Retinal pigment epithelial cell (primary cell): ENCODE measurements at regions not wholly inside any gene's neighbourhood (a gene's known extent, or its start where the extent isn't known, plus 50 kb on each side); places are given as distances from the start of the nearest gene placed in this dataset.

Experiments used
- DNase-seq: peaks from one replicate; pipeline ENCODE4 v3.0.0-alpha.2; 2010; ENCODE audit warnings: low read depth
- H3K4me3 ChIP-seq: 2 replicates; pipeline ENCODE4 v1.5.1; 2011; ENCODE audit warnings: mild to moderate bottlenecking, low read length, control low read depth, moderate library complexity
- CTCF ChIP-seq: conservative IDR thresholded peaks from 2 replicates; pipeline ENCODE4 v1.5.1; 2011; ENCODE audit warnings: low read depth, low read length, control low read depth, inconsistent platforms

GRCh38 chr4:4680758-4681157 lies 138.9 kb upstream of the STX18 start:
- no peak overlapping the region for H3K4me3 ChIP-seq
- no peak for TF ChIP-seq CTCF
- DNase-seq = no peak

GRCh38 chr4:4680243-4680642 lies 138.4 kb upstream of the STX18 start:
- no peak for DNase-seq
- no peak overlapping the region for H3K4me3 ChIP-seq
- TF ChIP-seq CTCF = no peak

GRCh38 chr4:4677556-4678522 lies 136.0 kb upstream of the STX18 start:
- peak; percentile 57 for TF ChIP-seq CTCF
- no peak overlapping the region for H3K4me3 ChIP-seq
- DNase-seq = no peak

- no peak for DNase-seq
- no peak overlapping the region for H3K4me3 ChIP-seq
- no peak for TF ChIP-seq CTCF
Measured at GRCh38 chr4:4675641-4676040, 133.8 kb upstream of the STX18 start.

- TF ChIP-seq CTCF = no peak
- H3K4me3 ChIP-seq = no peak overlapping the region
- DNase-seq = no peak
Measured at GRCh38 chr4:4675051-4675581, 133.3 kb upstream of the STX18 start.

GRCh38 chr4:4673070-4673469 lies 131.2 kb upstream of the STX18 start:
- no peak for DNase-seq
- no peak overlapping the region for H3K4me3 ChIP-seq
- TF ChIP-seq CTCF = no peak

GRCh38 chr4:4672402-4672801 lies 130.6 kb upstream of the STX18 start:
- H3K4me3 ChIP-seq = no peak overlapping the region
- TF ChIP-seq CTCF = no peak
- no peak for DNase-seq
